NCI-H82 treated with DMSO at 0.1 percent for 48 hours (cell line): ENCODE measurements at regions not wholly inside any gene's neighbourhood (a gene's known extent, or its start where the extent isn't known, plus 50 kb on each side); places are given as distances from the start of the nearest gene placed in this dataset.
"Not testable (repeated sequence)": the region's sequence is repeated elsewhere in the genome, so short reads cannot be mapped to it uniquely, and the experiment has no call there.

Source experiments
- DNase-seq: peaks from one replicate; lab custom pipeline; 2025; ENCODE audit not compliant: unreplicated experiment; lab: John Stamatoyannopoulos, UW

DNA sequence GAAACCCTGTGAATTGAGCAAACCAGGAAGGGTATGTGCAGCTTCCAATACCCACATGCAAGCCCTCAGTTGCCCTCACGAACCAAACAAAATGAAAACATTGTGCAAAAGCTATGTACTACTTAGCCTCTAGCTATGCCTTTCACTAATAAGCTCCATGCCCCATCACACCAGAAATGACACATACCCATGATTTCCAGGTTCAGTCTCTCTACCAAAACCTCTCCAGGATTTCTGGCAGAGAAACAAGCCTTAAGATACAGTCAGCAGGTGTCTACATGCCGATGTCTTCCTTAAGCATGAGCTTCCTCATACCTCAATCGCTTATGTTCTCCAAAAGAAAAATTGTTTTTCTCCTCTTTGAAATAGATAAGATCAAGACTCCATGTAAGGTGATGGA lies 527.8 kb upstream of the AUTS2 start:
- no peak for DNase-seq

DNA sequence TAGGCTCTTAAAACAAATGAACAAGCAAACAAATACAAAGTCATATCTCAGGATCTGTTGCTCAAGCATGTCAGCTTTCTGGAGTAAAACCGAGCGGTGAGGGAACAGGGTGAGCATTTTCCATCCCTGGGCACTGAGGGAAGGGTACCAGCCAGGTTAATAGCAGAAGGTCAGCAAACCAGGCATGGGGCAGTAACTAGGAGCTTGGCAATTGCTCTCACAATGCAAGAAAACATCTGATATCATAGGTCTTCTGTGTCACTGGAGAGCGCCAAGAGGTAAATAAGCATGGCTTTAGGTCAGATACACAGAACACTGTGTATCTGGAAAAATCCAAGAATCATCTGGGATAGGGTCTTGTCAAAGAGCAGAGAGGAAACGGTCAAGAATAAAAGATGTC lies 521.7 kb upstream of the AUTS2 start:
- no peak for DNase-seq

DNA sequence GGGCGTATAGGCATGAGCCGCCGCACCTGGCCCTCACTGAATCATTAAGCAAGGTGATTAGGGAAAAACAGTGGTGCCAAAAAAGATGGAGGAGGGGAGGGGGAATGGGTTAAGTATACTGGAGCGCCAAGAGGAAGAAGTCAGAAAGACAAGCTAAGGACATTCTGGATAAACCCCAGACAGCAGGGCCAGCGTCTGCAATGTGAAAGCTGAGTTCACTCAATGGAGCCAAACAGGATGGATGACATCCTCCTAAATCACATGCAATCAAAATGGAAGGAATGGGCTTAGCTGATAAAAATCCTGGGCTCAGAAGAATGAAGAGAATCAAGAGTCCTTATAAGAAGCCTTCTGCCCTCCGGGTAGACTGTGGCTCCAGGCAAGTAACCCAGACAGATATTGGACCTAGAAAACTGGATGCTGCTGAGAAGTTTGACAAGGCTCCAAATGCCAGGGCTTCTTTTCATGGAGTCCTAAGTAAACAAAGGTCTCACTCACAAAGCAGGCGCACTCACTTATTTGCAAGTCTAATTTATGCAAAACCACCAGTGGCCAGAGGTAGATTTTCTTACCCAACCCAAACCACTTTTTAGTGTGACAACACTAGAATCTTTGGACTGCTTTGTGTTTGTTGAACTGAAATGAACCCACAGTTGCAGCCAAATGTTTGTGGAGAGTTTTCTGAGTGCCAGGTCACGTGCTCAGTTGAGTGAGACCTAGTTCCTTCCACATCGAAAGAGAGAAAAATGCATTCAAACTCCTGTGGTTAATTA lies 519.1 kb upstream of the AUTS2 start:
- no peak for DNase-seq

DNA sequence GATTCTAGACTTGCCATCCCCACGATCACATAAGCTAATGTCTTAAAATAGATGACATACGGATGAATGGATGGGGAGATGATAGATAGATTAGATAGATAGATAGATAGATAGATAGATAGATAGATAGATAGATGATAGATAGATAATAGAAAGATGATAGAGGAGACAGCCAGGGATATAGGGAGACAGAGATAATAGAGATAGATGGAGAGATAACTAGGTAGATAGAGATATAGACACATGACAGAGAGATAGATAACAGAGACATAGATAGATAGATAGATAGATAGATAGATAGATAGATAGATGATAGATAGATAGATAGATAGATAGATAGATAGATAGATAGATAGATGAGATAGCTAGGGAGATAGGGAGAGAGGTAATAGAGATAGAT lies 511.0 kb upstream of the AUTS2 start:
- not testable (repeated sequence) for DNase-seq

DNA sequence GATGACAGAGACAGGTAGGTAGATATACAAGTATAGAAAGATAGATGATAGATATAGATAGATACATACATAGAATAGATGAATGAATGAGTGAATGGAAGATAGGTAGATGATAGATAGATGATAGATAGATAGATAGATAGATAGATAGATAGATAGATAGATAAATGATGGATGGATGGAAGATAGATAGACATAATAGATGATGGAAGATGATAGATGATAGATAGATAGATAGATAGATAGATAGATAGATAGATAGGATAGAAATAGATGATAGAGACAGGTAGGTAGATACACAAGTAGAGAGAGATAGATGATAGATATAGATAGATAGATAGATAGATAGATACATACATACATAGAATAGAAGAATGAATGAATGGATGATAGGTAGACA lies 510.1 kb upstream of the AUTS2 start:
- DNase-seq: no peak

DNA sequence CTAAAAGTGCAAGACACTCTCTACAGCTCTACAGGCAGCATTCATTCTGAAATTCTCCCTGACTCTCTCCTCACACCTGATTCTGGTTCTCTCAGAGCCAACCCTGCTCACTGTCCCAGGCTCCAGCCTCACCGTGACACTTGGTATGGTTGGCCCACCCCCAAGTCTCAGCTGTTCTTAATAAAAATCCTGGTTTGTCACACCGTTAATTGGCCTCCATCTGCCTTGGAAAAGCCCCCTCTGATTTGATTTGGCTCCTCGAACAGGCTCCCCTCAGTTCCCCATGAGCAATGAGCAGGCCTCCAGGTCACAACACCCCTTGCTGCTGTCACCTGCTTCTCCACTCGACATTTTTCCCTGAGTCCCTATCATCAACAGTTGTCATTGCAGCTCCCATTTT lies 507.3 kb upstream of the AUTS2 start:
- no peak for DNase-seq

DNA sequence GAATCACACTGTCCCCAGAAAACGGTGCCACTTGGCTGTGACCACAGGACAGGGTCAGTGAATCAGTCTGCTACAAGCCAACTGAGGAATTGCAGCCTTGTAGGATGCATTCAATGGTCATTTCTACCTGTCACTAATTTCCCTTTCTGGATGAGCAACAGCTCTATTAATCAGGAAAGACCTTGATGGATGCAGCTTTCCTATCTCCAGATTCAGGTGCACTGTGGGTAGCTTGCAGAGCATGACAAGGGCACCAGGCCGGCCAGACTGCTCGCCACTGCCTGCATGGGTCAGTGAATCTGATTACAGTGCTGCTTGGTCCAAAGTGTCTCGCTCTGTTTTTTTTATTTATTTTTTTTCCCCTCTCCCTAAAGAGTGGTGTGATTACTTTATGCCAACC lies 506.8 kb upstream of the AUTS2 start:
- DNase-seq: no peak

DNA sequence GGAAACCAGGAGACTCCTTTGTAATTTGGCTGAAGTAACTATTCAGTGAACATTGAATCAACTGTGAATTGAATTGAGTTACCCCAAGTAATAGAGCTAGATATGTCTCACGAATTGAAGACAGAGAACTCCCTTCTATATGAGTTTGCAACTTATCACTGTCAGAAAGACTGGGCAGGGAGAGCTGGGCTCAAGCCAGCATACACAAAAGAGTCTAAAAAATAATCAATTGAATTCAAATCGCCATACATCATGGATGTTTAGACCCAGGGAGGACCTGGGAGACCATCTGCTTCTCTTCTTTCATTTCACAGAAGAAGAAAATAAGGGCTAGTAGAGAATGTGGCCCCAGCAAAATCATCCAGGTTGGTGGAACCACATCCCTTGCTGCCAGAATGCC lies 503.1 kb upstream of the AUTS2 start:
- no peak for DNase-seq

DNA sequence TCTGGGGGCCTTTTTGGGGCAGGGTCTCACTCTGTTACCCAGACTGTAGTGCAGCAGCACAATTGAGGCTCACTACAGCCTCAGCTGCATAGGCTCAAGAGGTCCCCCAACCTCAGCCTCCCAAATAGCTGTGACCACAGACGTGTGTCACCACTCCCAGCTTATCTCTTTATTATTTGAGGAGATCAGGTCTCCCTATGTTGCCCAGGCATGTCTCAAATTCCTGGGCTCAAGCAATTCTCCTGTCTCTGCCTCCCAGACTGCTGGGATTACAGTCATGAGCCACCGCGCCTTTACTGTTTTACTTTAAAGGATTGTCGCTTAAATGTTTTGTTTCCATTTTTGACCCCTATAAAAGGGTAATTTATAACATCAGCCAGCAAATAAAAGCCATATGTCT lies 502.6 kb upstream of the AUTS2 start:
- no peak for DNase-seq

DNA sequence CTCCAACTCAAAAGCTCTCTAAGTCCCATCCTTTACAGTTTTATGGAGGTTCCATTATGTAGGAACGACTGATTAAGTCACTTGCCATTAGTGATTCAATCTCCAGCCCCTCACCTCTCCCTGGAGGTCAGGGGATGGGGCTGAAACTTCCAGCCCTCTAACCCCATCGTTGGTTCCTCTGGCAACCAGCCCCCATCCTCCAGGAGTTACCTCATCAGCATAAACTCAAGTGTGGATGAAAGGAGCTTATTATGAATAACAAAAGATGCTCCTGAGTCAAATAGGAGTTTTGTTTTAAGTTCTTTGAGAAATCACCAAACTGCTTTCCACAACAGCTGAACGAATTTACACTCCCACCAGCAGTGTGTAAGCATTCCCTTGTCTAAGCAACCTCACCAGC lies 494.3 kb upstream of the AUTS2 start:
- DNase-seq: no peak

DNA sequence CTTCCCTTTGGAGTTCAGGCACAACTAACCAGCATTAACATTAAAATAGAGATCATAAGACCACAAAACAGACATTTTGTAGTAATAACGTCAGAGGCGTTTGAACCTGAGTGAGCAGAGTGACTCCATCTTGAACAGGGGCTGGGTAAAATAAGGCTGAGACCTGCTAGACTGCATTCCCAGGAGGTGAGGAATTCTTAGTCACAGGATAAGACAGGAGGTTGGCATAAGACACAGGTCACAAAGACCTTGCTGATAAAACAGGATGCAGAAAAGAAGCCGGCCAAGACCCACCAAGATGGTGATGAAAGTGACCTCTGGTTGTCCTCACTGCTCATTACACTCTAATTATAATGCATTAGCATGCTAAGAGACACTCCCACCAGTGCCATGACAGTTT lies 493.2 kb upstream of the AUTS2 start:
- no peak for DNase-seq

DNA sequence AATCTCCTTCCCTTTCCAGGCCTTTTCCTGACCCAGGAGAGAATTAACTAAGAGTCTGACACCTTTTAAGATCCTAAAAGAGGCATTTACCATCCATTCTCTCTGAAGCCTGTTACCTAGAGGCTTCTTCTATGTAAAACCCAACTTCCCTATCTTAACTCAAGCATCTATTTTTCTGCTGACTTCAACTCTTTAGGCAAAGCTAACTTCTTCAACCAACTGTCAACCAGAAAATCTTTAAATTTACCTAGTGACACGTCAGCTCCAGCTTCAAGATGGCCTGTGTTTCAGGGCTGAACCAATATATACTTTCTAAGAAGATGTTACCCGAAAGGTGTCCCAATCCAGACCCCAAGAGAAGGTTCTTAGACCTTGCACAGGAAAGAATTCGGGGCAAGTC lies 492.3 kb upstream of the AUTS2 start:
- DNase-seq: no peak

DNA sequence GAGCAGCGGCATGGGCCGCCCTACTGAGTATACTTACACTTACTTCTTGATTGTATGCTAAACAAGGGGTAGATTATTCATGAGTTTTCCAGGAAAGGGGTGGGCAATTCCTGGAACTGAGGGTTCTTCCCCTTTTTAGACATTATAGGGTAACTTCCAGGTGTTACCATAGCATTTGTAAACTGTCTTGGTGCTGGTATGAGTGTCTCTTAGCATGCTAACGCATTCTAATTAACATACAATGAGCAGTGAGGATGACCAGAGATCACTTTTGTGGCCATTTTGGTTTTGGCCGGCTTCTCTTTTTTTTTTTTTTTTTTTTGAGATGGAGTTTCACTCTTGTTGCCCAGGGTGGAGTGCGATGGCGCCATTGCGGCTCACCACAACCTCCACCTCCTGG lies 491.8 kb upstream of the AUTS2 start:
- DNase-seq: not testable (repeated sequence)

DNA sequence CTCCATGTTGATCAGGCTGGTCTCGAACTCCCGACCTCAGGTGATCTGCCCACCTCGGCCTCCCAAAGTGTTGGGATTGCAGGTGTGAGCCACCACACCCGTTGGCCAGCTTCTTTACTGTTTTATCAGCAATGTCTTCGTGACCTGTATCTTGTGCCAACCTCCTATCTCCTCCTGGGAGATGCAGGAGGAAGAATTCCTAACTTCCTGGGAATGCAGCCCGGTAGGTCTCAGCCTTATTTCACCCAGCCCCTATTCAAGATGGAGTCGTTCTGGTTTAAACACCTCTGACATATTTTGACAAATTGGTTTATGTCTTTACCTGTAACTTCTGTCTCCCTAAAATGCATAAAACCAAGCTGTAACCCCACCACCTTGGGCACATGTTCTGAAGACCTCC lies 491.3 kb upstream of the AUTS2 start:
- DNase-seq: not testable (repeated sequence)

DNA sequence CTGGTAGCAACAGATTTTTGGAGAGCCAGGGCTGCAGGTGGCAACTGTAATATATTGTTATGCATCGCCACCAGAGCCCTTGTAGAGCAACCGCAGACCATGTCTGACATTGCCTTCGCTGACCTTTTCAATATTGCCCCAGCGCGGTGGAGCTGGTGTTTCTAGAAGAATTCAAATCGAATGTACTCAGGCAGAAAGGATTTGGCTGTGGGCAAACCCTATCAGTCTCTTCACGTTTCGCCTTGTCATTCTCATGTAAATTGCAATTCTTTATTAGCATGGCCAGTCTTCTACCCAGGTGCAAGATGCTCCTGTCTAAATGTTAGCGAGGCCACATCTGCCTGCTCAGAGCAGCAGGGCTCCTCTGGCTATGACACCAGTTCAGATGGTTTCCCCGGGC lies 490.2 kb upstream of the AUTS2 start:
- DNase-seq: no peak

DNA sequence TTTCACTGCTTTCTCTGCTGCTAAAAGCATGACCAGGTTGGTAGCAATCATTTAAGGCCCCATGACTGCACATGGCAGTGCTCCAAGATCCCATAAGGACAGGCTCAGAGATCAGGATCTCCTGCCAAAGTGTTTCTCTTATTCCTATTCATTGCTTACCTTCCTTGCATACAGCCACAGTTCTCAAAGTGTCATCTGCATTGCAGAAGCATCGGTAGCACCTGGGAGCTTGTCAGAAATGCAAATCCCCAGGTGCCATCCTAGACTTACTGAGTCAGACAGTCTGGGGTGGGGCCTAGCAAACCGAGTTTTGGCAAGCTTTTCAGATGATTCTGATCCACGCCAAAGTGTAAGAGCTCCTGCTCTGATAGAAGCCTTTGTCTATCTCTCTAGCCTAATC lies 489.0 kb upstream of the AUTS2 start:
- no peak for DNase-seq

DNA sequence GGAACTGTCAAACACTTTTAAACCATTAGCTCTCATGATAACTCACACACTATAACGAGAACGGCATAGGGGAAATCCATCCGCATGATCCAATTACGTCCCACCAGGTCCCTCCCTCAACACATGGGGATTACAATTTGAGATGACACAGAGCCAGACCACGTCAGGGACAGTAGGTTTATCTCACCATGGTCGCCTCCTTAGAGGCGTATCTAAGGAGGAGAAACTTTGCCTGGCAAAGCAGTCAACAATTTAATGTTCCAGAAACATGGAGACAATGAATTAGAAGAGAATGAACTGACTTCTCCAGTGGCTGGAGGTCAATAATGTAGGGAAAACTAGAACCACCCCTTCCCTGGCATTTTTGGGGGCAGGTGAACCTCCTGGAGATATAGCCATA lies 488.4 kb upstream of the AUTS2 start:
- no peak for DNase-seq

DNA sequence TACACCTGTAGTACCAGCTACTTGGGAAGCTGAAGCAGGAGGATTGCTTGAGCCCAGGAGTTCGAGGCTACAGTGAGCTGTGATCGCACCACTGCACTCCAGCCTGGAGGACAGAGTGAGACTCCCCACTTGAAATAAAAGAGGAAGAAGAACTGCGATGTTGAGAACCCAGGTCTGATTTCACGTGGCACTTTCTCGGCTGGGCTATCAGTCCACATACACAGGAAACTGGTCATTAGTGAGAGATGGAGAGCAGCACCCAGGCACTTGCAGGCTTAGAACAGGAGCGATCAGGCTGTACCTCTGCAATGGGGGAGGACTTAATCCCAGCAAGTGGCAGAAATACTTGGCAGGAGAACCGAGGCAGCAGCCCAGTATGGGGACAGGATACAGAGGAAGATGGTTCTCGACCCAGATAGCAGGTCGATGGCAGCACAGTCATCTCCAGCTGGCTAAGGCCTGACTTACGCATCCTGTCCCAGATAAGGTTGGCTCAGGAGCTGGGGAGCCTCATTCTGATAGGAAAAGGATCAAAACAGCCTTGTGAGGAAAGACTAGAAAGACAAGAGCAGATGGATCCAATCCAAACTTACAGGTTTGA lies 487.7 kb upstream of the AUTS2 start:
- DNase-seq: no peak

DNA sequence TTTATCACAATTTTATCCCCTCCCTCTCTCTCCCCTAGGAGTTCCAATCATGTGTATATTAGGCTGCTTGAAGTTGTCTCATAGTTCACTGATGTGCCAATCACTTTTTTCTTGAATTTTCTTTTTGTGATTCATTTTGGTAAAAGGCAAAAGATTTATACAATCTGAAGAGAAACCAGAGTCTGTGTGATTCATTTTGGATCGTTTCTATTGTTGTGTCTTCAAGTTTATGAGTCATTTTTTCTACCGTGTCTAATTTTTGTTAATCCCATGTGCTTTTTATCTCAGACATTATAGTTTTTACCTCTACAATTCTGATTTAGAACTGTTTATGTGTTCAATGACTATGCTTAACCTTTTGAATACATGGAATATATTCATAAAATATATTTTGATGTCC lies 483.9 kb upstream of the AUTS2 start:
- DNase-seq: no peak

DNA sequence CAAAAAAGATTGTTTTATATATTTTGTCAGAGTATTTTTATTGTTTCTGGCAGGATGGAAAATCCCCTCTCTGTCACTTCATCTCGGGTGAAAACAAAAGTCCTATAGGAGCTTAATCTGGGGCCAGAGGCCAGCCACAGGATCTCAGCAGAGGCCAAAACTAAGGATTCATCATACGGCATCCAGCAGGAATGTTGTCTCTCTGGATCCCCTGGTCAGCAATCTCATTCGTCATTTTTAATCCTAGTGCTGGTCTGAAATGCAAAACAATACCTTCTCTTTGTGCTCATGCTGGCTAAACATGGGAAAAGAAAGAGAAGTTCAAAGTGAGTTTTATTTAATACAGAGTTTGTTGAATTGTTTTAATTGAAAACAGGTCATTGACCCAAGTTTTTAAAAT lies 482.5 kb upstream of the AUTS2 start:
- DNase-seq: no peak

DNA sequence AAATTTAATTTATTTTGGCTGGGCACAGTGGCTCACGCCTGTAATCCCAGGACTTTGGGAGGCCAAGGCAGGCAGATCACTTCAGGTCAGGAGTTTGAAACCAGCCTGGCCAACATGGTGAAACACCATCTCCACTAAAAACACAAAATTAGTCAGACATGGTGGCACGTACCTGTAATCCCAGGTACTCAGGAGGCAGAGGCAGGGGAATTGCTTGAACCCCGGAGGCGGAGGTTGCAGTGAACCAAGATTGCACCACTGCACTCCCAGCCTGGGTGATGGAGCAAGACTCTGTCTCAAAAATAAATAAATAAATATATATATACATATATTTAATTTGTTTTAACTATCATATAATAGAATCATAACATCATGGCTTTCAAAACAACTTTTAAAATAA lies 482.1 kb upstream of the AUTS2 start:
- DNase-seq: not testable (repeated sequence)

DNA sequence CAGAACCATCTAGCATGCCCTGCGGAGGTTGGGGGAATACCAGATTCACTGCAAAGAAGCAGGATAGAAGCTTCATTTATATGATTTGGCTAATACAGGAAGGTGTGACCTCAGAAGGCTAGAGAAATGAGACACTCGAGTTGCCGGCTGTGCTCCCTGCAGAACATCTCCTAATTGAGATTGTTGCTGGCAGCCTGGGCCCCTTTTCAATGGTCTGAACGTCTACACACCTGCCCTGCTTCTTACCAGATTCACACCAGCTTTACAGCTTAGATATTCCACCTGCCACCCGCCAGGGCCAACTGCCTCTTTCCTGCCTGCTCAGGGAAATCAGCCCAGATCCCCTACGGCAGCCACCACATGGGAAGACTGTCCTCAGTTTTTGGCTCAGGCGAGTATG lies 475.3 kb upstream of the AUTS2 start:
- DNase-seq: no peak

DNA sequence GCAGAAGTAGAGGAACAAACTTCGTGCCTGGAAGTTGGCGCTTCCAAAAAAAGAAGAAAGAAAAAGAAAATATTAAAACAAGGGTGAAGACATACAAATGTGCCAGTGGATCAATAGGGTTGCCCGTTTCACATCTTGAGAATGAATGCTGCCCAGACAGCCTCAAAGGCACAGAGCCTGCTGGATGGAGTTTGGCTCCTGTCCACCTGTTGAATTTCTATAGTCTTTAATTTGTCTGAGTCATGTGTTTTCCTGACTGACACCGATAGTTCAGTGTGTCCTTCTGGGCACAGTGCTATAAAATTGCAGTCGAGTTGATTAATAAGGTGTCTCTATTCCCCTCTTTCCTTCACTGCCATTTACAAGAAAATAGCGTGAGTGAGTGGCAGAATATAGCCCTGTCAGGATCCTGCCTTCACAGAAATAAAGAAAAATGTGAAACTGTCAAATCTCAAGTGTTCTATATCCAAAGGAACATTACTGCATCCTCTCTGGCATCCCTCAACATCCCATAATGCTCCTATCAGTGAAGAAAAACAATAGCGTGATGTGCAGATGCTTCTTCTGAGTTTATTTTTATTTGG lies 471.3 kb upstream of the AUTS2 start:
- no peak for DNase-seq
